DOHH2 (cell line): ENCODE measurements at regions not wholly inside any gene's neighbourhood (a gene's known extent, or its start where the extent isn't known, plus 50 kb on each side); places are given as distances from the start of the nearest gene placed in this dataset.

ENCODE experiments used
- EZH2phosphoT487 ChIP-seq: fragments of 200-600 bp; sonication (generic); IDR thresholded peaks from 2 replicates; pipeline ENCODE4 v1.6.1; 2017; ENCODE audit warnings: borderline replicate concordance, mild to moderate bottlenecking, antibody characterized with exemption, low read length, moderate library complexity, mixed read lengths
- TF ChIP-seq, protein P1 (sequence below): fragments of 200-600 bp; sonication (generic); IDR thresholded peaks from one replicate; pipeline ENCODE4 v1.5.1; 2014; ENCODE audit warnings: antibody characterized with exemption, mild to moderate bottlenecking, low read depth, low read length; ENCODE audit not compliant: poor library complexity, severe bottlenecking

DNA sequence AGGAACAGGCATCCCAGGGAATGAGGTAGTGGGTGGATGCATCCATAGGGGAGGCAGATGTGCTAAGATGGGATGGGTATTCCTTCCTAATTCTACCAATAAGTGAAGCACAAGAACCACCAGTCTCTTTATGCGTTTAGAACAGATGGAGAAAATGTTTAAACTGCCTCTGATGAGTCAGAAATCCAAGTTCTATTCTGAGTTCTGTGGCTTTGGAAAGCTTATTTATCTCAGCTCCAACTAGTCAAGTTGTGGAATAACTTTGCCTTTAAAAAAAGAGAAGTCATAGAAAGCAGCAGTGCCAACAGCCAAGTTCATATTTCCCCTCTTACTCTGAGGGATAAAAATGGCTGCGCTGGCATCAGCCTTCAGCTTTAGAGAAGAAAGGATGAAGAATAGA, 761.7 kb downstream of the IGSF11 start:
- TF ChIP-seq, protein P1, sequence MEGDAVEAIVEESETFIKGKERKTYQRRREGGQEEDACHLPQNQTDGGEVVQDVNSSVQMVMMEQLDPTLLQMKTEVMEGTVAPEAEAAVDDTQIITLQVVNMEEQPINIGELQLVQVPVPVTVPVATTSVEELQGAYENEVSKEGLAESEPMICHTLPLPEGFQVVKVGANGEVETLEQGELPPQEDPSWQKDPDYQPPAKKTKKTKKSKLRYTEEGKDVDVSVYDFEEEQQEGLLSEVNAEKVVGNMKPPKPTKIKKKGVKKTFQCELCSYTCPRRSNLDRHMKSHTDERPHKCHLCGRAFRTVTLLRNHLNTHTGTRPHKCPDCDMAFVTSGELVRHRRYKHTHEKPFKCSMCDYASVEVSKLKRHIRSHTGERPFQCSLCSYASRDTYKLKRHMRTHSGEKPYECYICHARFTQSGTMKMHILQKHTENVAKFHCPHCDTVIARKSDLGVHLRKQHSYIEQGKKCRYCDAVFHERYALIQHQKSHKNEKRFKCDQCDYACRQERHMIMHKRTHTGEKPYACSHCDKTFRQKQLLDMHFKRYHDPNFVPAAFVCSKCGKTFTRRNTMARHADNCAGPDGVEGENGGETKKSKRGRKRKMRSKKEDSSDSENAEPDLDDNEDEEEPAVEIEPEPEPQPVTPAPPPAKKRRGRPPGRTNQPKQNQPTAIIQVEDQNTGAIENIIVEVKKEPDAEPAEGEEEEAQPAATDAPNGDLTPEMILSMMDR = no peak
- TF ChIP-seq EZH2phosphoT487 = no peak
